Ishikawa (cell line): ENCODE measurements at regions not wholly inside any gene's neighbourhood (a gene's known extent, or its start where the extent isn't known, plus 50 kb on each side); places are given as distances from the start of the nearest gene placed in this dataset.

Experiments used
- CEBPB ChIP-seq: IDR thresholded peaks from 2 replicates; pipeline ENCODE4 v1.6.1; 2012
- CREB1 ChIP-seq: IDR thresholded peaks from 2 replicates; pipeline ENCODE4 v1.6.1; 2012; ENCODE audit warnings: low read depth
- EGR1 ChIP-seq: IDR thresholded peaks from 2 replicates; pipeline ENCODE4 v1.6.1; 2012
- EP300 ChIP-seq: IDR thresholded peaks from 2 replicates; pipeline ENCODE4 v1.6.1; 2012; ENCODE audit warnings: borderline replicate concordance
- FOXM1 ChIP-seq: IDR thresholded peaks from 2 replicates; pipeline ENCODE4 v1.6.1; 2012; ENCODE audit warnings: low read depth, borderline replicate concordance
- MAX ChIP-seq: IDR thresholded peaks from 2 replicates; pipeline ENCODE4 v1.6.1; 2012
- NFIC ChIP-seq: IDR thresholded peaks from 2 replicates; pipeline ENCODE4 v1.6.1; 2012
- RAD21 ChIP-seq: IDR thresholded peaks from 2 replicates; pipeline ENCODE4 v1.6.1; 2012; ENCODE audit warnings: low read depth
- REST ChIP-seq: IDR thresholded peaks from 2 replicates; pipeline ENCODE4 v1.6.1; 2012; ENCODE audit warnings: low read depth, mild to moderate bottlenecking
- TAF1 ChIP-seq: IDR thresholded peaks from 2 replicates; pipeline ENCODE4 v1.6.1; 2012; ENCODE audit warnings: low read depth, mild to moderate bottlenecking
- TCF12 ChIP-seq: IDR thresholded peaks from 2 replicates; pipeline ENCODE4 v1.6.1; 2012; ENCODE audit warnings: low read depth
- TEAD4 ChIP-seq: IDR thresholded peaks from 2 replicates; pipeline ENCODE4 v1.6.1; 2012
- USF1 ChIP-seq: IDR thresholded peaks from 2 replicates; pipeline ENCODE4 v1.6.1; 2012
- YY1 ChIP-seq: IDR thresholded peaks from 2 replicates; pipeline ENCODE4 v1.6.1; 2012; ENCODE audit warnings: low read depth
- ZBTB7A ChIP-seq: IDR thresholded peaks from 2 replicates; pipeline ENCODE4 v1.6.1; 2012; ENCODE audit warnings: low read depth

GRCh38 chr9:129336130-129336528 lies 158.1 kb upstream of the IER5L start:
- TF ChIP-seq TEAD4 (peak; percentile 78), USF1 (no peak), TCF12 (no peak), EGR1 (peak; percentile 31; the same call in 1 of the 2 replicates), FOXM1 (peak; percentile 3; the same call in 1 of the 2 replicates), CREB1 (no peak), REST (no peak), YY1 (no peak), ZBTB7A (no peak), CEBPB (no peak), NFIC (peak; percentile 86), EP300 (no peak), MAX (no peak), RAD21 (no peak), TAF1 (no peak)

- peak; percentile 88 for TF ChIP-seq EP300
- no peak; the same call in 1 of the 2 replicates for TF ChIP-seq CEBPB
- TF ChIP-seq FOXM1 = peak; percentile 84
- TF ChIP-seq MAX = no peak
- no peak for TF ChIP-seq CREB1
- TF ChIP-seq REST = no peak
- peak; percentile 17 for TF ChIP-seq RAD21
- no peak for TF ChIP-seq USF1
- peak; percentile 38; the same call in 1 of the 2 replicates for TF ChIP-seq TEAD4
- no peak for TF ChIP-seq YY1
- TF ChIP-seq NFIC = 0 out of 2 replicates have a peak, but pooled peaks have one; percentile 57
- no peak; the same call in none of the 2 replicates for TF ChIP-seq TAF1
- no peak; the same call in 1 of the 2 replicates for TF ChIP-seq ZBTB7A
- peak; percentile 94 for TF ChIP-seq TCF12
- TF ChIP-seq EGR1 = no peak; the same call in 1 of the 2 replicates
These were observed 157.5 kb upstream of the IER5L start for GRCh38 chr9:129335464-129336129.

- peak; percentile 91 for TF ChIP-seq FOXM1
- peak; percentile 97 for TF ChIP-seq EP300
- TF ChIP-seq TAF1 = peak; percentile 43; the same call in 1 of the 2 replicates
- TF ChIP-seq MAX = peak; percentile 78; the same call in 1 of the 2 replicates
- no peak for TF ChIP-seq CREB1
- TF ChIP-seq CEBPB = peak; percentile 96
- TF ChIP-seq EGR1 = peak; percentile 83
- peak; percentile 97 for TF ChIP-seq NFIC
- no peak for TF ChIP-seq REST
- TF ChIP-seq ZBTB7A = peak; percentile 96
- peak; percentile 98 for TF ChIP-seq TCF12
- TF ChIP-seq USF1 = peak; percentile 88
- peak; percentile 21 for TF ChIP-seq YY1
- peak; percentile 99 for TF ChIP-seq TEAD4
- peak; percentile 49 for TF ChIP-seq RAD21
These were observed 156.3 kb upstream of the IER5L start for GRCh38 chr9:129334105-129334935.
